Loucy (cell line): ENCODE measurements at regions not wholly inside any gene's neighbourhood (a gene's known extent, or its start where the extent isn't known, plus 50 kb on each side); places are given as distances from the start of the nearest gene placed in this dataset.

ENCODE experiments used
- H2AFZ ChIP-seq: fragments of 200-600 bp; sonication (generic); 2 replicates; pipeline ENCODE4 v1.6.0; 2016; ENCODE audit warnings: antibody characterized with exemption, mild to moderate bottlenecking, low read length, moderate library complexity
- H3F3A ChIP-seq: fragments of 200-600 bp; 2 replicates; pipeline ENCODE4 v1.6.0; 2016; ENCODE audit warnings: antibody characterized with exemption, low read depth, mild to moderate bottlenecking
- H3K27me3 ChIP-seq: fragments of 200-600 bp; sonication (generic); 2 replicates; pipeline ENCODE4 v1.6.1; 2014; ENCODE audit warnings: low read length, mild to moderate bottlenecking; ENCODE audit not compliant: insufficient read depth, poor library complexity, severe bottlenecking
- H3K36me3 ChIP-seq: fragments of 200-600 bp; sonication (generic); 2 replicates; pipeline ENCODE4 v1.6.1; 2016; ENCODE audit warnings: low read length; ENCODE audit not compliant: insufficient read depth
- H3K4me1 ChIP-seq: fragments of 200-600 bp; sonication (generic); 2 replicates; pipeline ENCODE4 v1.5.1; 2014; ENCODE audit warnings: low read length, mild to moderate bottlenecking; ENCODE audit not compliant: insufficient read depth, poor library complexity, severe bottlenecking
- H3K4me2 ChIP-seq: fragments of 200-600 bp; sonication (generic); 2 replicates; pipeline ENCODE4 v1.6.0; 2014; ENCODE audit warnings: antibody characterized with exemption, low read length, low read depth, mild to moderate bottlenecking; ENCODE audit not compliant: poor library complexity, severe bottlenecking
- H3K4me3 ChIP-seq: fragments of 200-600 bp; sonication (generic); 2 replicates; pipeline ENCODE4 v1.5.1; 2014; ENCODE audit warnings: low read length, mild to moderate bottlenecking, mixed read lengths; ENCODE audit not compliant: poor library complexity, severe bottlenecking
- H3K79me2 ChIP-seq: fragments of 200-600 bp; sonication (generic); 2 replicates; pipeline ENCODE4 v1.6.1; 2014; ENCODE audit warnings: low read length; ENCODE audit not compliant: insufficient read depth
- H3K9ac ChIP-seq: fragments of 200-600 bp; sonication (generic); 2 replicates; pipeline ENCODE4 v1.6.0; 2014; ENCODE audit warnings: mild to moderate bottlenecking, low read depth, low read length, moderate library complexity; ENCODE audit not compliant: poor library complexity, severe bottlenecking
- H3K9me2 ChIP-seq: fragments of 200-600 bp; sonication (generic); replicated peaks from 2 replicates; pipeline ENCODE4 v1.6.1; 2016; ENCODE audit warnings: low read depth, low read length, mixed read lengths
- H3K9me3 ChIP-seq: fragments of 200-600 bp; sonication (generic); 2 replicates; pipeline ENCODE4 v1.6.1; 2014; ENCODE audit warnings: mild to moderate bottlenecking, antibody characterized with exemption, low read length, low read depth; ENCODE audit not compliant: insufficient read depth
- H4K20me1 ChIP-seq: fragments of 200-600 bp; sonication (generic); 2 replicates; pipeline ENCODE4 v1.6.0; 2014; ENCODE audit warnings: antibody characterized with exemption, low read length, mild to moderate bottlenecking; ENCODE audit not compliant: insufficient read depth, poor library complexity, severe bottlenecking
- CTCF ChIP-seq: fragments of 200-600 bp; sonication (generic); conservative IDR thresholded peaks from 2 replicates; pipeline ENCODE4 v1.5.1; 2014; ENCODE audit warnings: mild to moderate bottlenecking, antibody characterized with exemption, low read length
- EZH2phosphoT487 ChIP-seq: fragments of 200-600 bp; IDR thresholded peaks from 2 replicates; pipeline ENCODE4 v1.6.1; 2018; ENCODE audit warnings: antibody characterized with exemption, mild to moderate bottlenecking, moderate library complexity, borderline replicate concordance

DNA sequence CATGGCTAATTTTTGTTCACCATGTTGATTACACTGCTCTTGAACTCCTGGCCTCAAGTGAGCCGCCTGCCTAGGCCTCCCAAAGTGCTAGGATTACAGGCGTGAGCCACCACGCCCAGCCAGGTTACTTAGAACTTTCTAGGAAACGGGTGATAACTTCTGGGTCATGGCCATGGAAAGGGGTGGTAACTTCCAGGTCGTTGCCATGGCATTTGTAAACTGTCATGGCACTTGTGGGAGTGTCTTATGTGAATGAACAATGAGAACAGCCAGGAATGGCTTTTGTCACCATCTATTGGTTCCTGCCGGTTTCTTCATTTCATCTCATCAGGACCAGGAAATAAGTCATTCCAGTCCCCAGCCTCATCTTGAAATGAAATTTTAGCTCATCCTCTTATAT, 120.9 kb downstream of the SLC16A9 start:
- no peaks in the 10 kb centered on the region for H3K9me2 ChIP-seq
- H3K79me2 ChIP-seq, result no peaks in the 10 kb centered on the region
- H3K4me2 ChIP-seq, result no peak overlapping the region
- no peaks in the 10 kb centered on the region for H4K20me1 ChIP-seq
- no peak overlapping the region for H2AFZ ChIP-seq
- H3F3A ChIP-seq, result no peaks in the 10 kb centered on the region
- H3K27me3 ChIP-seq, result no peaks in the 10 kb centered on the region
- no peak overlapping the region for H3K9ac ChIP-seq
- TF ChIP-seq EZH2phosphoT487 (no peak), CTCF (no peak)
- no peaks in the 10 kb centered on the region for H3K9me3 ChIP-seq
- H3K4me1 ChIP-seq, result no peaks in the 10 kb centered on the region
- no peak overlapping the region for H3K4me3 ChIP-seq
- no peaks in the 10 kb centered on the region for H3K36me3 ChIP-seq

- Histone ChIP-seq H2AFZ (no peak overlapping the region), H3K36me3 (no peaks in the 10 kb centered on the region), H3K9ac (no peak overlapping the region), H4K20me1 (no peaks in the 10 kb centered on the region), H3K27me3 (no peaks in the 10 kb centered on the region), H3K4me2 (no peak overlapping the region), H3K9me3 (no peaks in the 10 kb centered on the region), H3K4me3 (no peak overlapping the region), H3K79me2 (no peaks in the 10 kb centered on the region), H3K4me1 (no peaks in the 10 kb centered on the region), H3F3A (no peaks in the 10 kb centered on the region), H3K9me2 (no peaks in the 10 kb centered on the region)
- TF ChIP-seq EZH2phosphoT487 (no peak), CTCF (no peak)
Measured at GRCh38 chr10:59587756-59588140, 121.9 kb downstream of the SLC16A9 start.

DNA sequence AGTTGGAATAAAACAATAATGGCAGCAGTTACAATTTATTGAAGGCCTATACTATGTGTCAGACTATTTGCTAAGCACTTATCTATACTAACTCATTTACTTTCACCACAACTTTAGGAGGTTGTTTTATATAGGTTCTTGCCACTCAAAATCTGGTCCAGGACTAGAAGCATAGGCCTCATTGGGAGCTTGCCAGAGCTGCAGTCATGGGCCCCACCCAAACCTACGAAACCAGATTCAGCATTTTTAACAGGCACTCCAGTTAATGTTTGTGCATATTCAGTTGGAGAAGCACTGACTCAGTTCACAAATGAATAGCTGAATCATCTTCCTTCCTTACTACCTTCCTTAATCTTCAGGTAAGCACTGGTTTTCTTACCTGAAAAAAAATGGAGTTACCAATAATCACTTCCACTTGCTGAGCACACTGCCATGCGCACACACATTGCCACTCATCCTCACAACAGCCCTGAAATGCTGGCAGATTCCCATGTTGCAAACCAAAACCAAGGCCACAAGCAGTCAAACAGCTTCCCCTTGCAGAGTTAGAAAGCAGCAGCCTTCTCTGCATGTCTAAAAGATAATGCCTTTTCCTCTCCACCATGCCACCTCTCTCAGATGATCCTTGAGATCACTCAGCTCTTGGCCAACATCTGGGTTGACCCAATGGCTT, 122.4 kb downstream of the SLC16A9 start:
- Histone ChIP-seq H3K9ac (no peak overlapping the region), H3K27me3 (no peaks in the 10 kb centered on the region), H3K79me2 (no peaks in the 10 kb centered on the region), H3K4me1 (no peaks in the 10 kb centered on the region), H3K36me3 (no peaks in the 10 kb centered on the region), H4K20me1 (no peaks in the 10 kb centered on the region), H2AFZ (no peak overlapping the region), H3K4me2 (no peak overlapping the region), H3K4me3 (no peak overlapping the region), H3K9me2 (no peaks in the 10 kb centered on the region), H3F3A (no peaks in the 10 kb centered on the region), H3K9me3 (no peaks in the 10 kb centered on the region)
- TF ChIP-seq EZH2phosphoT487 (no peak), CTCF (no peak)
